ENCODE measurements at regions not wholly inside any gene's neighbourhood (a gene's known extent, or its start where the extent isn't known, plus 50 kb on each side); places are given as distances from the start of the nearest gene placed in this dataset.

DNA sequence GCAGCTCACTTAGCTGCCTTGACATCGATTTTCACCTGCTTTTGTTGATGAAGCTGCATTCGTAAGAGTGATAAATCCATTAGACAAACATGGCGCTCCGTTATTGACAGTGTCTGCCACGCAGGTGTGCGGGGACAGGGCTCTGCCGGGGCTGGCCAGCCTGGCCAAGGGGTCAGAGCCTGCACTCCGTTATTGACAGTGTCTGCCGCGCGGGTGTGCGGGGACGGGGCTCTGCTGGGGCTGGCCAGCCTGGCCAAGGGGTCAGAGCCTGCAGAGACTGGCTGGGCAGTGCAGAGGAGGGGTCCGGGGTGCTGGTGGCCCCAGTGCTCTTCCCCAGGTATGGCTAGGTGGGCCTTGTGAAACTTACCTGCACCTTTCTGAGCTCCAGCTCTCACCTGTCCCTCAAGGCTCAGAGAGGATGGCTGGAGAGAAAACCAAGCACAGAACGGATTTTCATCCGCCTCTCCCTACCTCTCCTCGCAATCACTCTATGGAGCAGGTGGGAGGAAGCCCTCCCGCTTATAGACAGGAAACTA, 101.6 kb upstream of the B3GAT1 start (continued):
- no peak for TF ChIP-seq CTCF (IDR thresholded peaks at IDR 0.05 in 2 of 3, conservative IDR thresholded peaks at IDR 0.05 in 1 of 3; ENCODE audit: borderline replicate concordance in 1 of 3, insufficient read depth in 1 of 3, low read depth in 2 of 3, low read length in 2 of 3)
- TF ChIP-seq FOSL1 (IDR thresholded peaks at IDR 0.05; ENCODE audit: low read depth): no peak
- TF ChIP-seq ZFX (IDR thresholded peaks at IDR 0.05): no peak
- TF ChIP-seq, protein P1, sequence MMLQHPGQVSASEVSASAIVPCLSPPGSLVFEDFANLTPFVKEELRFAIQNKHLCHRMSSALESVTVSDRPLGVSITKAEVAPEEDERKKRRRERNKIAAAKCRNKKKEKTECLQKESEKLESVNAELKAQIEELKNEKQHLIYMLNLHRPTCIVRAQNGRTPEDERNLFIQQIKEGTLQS (IDR thresholded peaks at IDR 0.05): no peak
- TF ChIP-seq POLR2A (IDR thresholded peaks at IDR 0.05; ENCODE audit: borderline replicate concordance, extremely low read depth, insufficient read depth, insufficient read length): no peak

GRCh38 chr11:134512571-134513538, 100.8 kb upstream of the B3GAT1 start:
- BruUV-seq (replicated peaks): no TSS peak
- no peak for ATAC-seq
- no peaks in the 10 kb centered on the region for H3K9me3 ChIP-seq (ENCODE audit: control insufficient read depth in 1 of 2, insufficient read depth in 1 of 2, low read depth in 1 of 2, low read length in 2 of 2)
- no peaks in the 10 kb centered on the region for H3K79me2 ChIP-seq (ENCODE audit: insufficient read depth, low read length)
- H3K4me2 ChIP-seq (ENCODE audit: low read length): no peak overlapping the region
- ChIA-PET POLR2A (no interaction called here), CTCF (no interaction called here), RAD21 (ENCODE audit: low non-redundant PET in 1 of 2, low total read pairs in 2 of 2, uncharacterized antibody in 2 of 2, unreplicated experiment in 2 of 2) (no interaction called here)
- H3K4me3 ChIP-seq (replicated peaks in 1 of 2; ENCODE audit: low read depth in 1 of 2, low read length in 2 of 2): no peak overlapping the region
- no peak overlapping the region for H2AFZ ChIP-seq (ENCODE audit: low read depth, low read length, poor library complexity, severe bottlenecking)
- no peaks in the 10 kb centered on the region for H3K36me3 ChIP-seq (ENCODE audit: control insufficient read depth in 1 of 2, insufficient read depth in 2 of 2, low read length in 2 of 2)
- no peak for DNase-seq (ENCODE audit: low read depth, low spot score)
- no peaks in the 10 kb centered on the region for H3K9me2 ChIP-seq (ENCODE audit: insufficient read depth)
- H4K20me1 ChIP-seq (ENCODE audit: insufficient read depth): no peaks in the 10 kb centered on the region
- intact Hi-C loops (cut with micrococcal nuclease): no loop called here
- H3K27me3 ChIP-seq (ENCODE audit: insufficient read depth, low read length): peaks cover 28% of the 10 kb centered on the region
- H3K9ac ChIP-seq (ENCODE audit: low read length): no peak overlapping the region
- H3K4me1 ChIP-seq (ENCODE audit: control insufficient read depth in 1 of 2, insufficient read depth in 2 of 2, low read length in 2 of 2): no peaks in the 10 kb centered on the region
- H3K27ac ChIP-seq (ENCODE audit: low read depth, low read length): no peak overlapping the region
- TF ChIP-seq SIN3A (IDR thresholded peaks at IDR 0.05; ENCODE audit: low read depth): no peak
- no peak for TF ChIP-seq YY1 (IDR thresholded peaks at IDR 0.05; ENCODE audit: extremely low read depth, insufficient replicate concordance, low read depth, low read length)
- TF ChIP-seq, protein P1 (IDR thresholded peaks at IDR 0.05): no peak
- TF ChIP-seq POLR2A (IDR thresholded peaks at IDR 0.05; ENCODE audit: borderline replicate concordance, extremely low read depth, insufficient read depth, insufficient read length): no peak
- TF ChIP-seq ZNF274 (IDR thresholded peaks at IDR 0.05; ENCODE audit: low read depth, low read length): no peak
- TF ChIP-seq CBX3 (IDR thresholded peaks at IDR 0.05; ENCODE audit: low read depth): no peak
- TF ChIP-seq ZBTB33 (IDR thresholded peaks at IDR 0.05; ENCODE audit: extremely low read depth, insufficient replicate concordance, low read length): no peak
- TF ChIP-seq EZH2phosphoT487 (IDR thresholded peaks at IDR 0.05; ENCODE audit: borderline replicate concordance): no peak
- TF ChIP-seq ELF1 (IDR thresholded peaks at IDR 0.05; ENCODE audit: borderline replicate concordance, low read depth): no peak
- TF ChIP-seq EGR1 (IDR thresholded peaks at IDR 0.05; ENCODE audit: low read depth): no peak
- TF ChIP-seq CEBPB (IDR thresholded peaks at IDR 0.05; ENCODE audit: low read depth): no peak
- TF ChIP-seq SP1 (IDR thresholded peaks at IDR 0.05; ENCODE audit: low read depth): no peak

Data from HCT116 (cell line).